ENCODE measurements at regions not wholly inside any gene's neighbourhood (a gene's known extent, or its start where the extent isn't known, plus 50 kb on each side); places are given as distances from the start of the nearest gene placed in this dataset.
"Not testable (repeated sequence)": the region's sequence is repeated elsewhere in the genome, so short reads cannot be mapped to it uniquely, and the experiment has no call there.

DNA sequence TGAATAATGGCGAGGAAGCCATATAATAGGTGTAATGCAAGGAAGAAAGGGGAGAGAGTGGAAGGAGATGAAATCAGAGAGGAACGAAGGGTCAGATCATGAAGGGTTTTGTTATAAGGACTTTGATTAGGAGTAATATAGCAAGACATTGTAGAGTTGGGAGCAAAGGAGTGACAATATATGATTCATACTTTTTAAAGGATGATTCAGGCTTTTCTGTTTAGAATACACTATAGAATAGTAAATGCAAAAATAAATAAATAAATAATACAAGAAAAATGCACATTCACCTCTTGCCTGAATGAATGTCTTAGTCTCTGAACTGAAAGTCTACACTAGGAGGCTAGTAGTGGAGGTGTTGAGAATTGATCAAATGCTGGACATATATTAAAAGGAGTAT, 1524.4 kb upstream of the AGA start:
- TF ChIP-seq GATA1 (IDR thresholded peaks at IDR 0.05; ENCODE audit: low read depth, low read length) (no peak), POLR2A (IDR thresholded peaks at IDR 0.05; ENCODE audit: low read length) (no peak)
- no peak for DNase-seq

DNA sequence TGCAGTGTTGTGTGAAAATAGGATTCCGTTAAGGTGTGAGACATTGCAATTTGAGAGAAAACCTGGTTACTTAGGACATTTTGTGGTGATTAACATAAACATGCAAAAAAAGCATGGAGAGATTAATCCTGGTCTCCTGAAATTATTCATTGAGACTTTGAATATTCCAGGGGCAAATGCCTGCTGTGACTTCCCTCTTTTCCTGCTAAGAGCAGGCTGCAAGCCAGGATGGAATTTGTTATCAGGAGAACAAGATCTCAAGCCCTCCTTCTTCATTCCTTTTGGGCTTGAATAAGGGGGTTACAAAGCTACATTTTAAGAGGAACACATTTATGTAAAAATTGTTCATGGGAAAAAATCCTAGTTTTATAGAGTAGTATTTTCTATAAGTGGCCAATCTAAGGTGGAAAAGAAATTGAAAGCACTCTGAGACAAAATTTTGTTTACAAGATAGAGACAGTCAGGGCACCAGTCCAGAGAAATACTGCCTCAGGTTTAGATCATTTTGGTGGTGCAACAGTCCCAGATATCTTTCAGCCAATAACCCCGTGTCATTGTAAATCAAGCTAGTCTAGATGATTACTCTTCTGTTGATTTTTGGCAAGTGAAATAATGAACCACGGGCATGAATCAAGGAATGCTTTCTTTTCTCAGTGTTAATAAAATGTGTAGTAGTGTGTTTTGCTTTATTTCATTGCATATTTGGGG, 1528.3 kb upstream of the AGA start:
- no peak for DNase-seq
- TF ChIP-seq GATA1 (IDR thresholded peaks at IDR 0.05; ENCODE audit: low read depth, low read length) (no peak), POLR2A (IDR thresholded peaks at IDR 0.05; ENCODE audit: low read length) (no peak)

DNA sequence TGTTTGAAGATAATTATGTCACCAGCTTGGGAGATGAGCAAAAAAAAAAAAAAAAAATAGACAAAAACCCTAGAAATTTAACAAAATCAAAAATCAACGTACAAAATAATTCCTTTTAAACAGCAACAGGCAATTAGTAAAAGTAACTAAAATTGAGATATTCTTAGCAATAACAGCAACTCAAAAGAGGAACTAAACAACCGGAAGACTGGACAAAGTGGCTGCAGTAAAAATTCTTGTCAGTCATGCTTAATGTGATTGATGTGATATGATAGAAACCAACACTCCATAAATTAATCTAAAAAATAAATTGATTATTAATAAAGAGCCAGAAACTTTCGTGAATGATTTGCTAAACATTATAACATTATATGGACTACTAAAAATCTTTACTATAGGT, 1534.6 kb upstream of the AGA start:
- no peak for TF ChIP-seq POLR2A (IDR thresholded peaks at IDR 0.05; ENCODE audit: low read length)
- no peak for TF ChIP-seq GATA1 (IDR thresholded peaks at IDR 0.05; ENCODE audit: low read depth, low read length)
- DNase-seq: no peak

DNA sequence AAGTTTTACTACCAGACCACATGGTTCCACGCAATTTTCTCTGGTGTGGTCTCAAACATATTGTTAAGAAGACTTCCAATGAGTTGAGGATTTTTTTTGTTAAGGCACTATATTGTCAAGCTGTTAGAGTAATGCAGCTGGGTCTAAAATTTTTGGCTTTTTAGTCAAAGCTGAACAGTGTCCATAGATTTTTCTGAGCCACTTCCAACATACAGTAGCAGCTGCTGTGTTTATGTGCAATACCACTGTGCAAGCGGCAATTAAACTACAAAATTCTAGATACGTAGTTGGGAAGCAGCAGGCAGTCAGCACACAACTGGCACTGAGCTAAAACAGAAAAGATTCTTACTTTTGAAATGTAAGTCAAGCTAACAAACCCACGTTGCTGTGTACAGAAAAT, 1551.1 kb upstream of the AGA start:
- no peak for DNase-seq
- TF ChIP-seq GATA1 (IDR thresholded peaks at IDR 0.05; ENCODE audit: low read depth, low read length) (no peak), POLR2A (IDR thresholded peaks at IDR 0.05; ENCODE audit: low read length) (no peak)

DNA sequence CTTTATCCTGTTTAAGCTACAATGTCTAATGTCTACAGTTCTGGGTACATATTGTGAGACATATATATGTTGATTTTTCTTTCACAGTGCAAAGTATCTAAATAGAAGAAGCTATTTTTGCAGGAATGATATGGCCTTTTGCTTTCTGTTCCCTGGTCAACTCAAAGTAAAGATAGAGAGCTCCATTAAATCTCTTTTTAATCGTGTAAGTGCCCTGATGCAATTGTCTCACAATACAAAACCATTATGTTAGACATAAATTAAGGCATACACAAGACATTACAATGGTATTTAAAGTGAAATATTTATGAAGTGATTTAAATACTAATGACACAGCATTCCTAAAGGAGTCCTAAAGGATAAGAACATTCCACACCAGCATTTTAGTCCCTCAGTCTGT, 1559.7 kb upstream of the AGA start:
- TF ChIP-seq POLR2A (IDR thresholded peaks at IDR 0.05; ENCODE audit: low read length) (no peak), GATA1 (IDR thresholded peaks at IDR 0.05; ENCODE audit: low read depth, low read length) (no peak)
- DNase-seq: no peak

DNA sequence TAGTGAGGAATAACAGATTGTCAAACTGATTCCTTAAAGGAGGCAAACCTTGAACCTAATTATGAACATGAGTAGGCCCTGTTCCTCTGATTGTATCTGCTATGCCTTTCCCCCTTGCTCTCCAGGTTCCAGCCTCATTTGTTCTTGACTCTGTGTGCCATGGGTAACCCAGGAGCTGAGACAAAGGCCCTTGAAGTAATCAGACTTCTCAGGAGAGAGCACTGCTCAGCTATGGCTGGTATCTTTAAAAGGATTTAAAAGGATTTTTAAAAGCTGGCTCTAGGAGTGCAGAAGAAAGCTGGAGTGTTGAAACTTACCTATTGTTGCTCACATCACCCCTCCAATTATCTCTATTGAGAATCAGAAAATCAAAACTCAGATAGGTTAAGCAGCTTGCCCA, 1565.5 kb upstream of the AGA start:
- TF ChIP-seq GATA1 (IDR thresholded peaks at IDR 0.05; ENCODE audit: low read depth, low read length) (no peak), POLR2A (IDR thresholded peaks at IDR 0.05; ENCODE audit: low read length) (no peak)
- no peak for DNase-seq

DNA sequence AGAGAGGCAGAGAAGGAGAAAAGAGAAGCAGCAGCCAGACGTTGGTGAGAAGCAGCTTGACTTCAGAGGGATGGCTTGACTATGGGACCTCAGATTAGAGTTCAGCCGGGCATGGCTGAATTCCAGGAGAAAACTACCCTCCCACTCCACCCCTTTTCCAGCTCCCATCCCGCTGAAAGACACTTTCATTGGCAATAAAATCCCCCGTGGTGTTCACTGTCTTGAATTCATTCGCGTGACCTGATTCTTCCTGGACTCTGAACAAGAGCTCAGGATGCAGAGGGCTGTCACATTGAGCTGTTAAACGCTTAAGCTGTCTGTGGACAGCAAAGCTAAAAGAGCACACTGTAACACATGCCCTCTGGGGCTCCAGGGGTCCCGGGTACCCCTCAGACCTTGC, 1575.3 kb upstream of the AGA start:
- no peak for TF ChIP-seq POLR2A (IDR thresholded peaks at IDR 0.05; ENCODE audit: low read length)
- no peak for DNase-seq

DNA sequence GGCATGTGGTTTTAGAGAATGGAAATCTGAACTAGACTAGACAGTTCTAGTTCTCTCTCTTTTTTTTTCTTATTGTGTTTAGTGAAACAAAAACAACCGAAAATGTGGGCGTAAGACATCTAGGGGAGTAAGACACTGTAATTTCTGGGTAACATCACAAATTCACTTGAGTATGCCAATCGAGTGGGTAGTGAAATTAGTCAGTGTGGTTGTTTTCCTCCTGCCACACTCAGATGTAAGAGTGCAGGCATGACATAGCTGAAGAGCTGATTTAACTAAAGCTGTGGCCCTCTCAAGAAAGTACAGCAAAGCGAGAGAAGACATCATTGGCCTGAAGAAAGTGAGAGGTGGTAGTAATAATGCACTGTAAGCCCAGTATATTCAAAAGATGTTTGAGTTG, 1585.3 kb upstream of the AGA start:
- no peak for DNase-seq
- TF ChIP-seq POLR2A (IDR thresholded peaks at IDR 0.05; ENCODE audit: low read length) (no peak), GATA1 (IDR thresholded peaks at IDR 0.05; ENCODE audit: low read depth, low read length) (no peak)

DNA sequence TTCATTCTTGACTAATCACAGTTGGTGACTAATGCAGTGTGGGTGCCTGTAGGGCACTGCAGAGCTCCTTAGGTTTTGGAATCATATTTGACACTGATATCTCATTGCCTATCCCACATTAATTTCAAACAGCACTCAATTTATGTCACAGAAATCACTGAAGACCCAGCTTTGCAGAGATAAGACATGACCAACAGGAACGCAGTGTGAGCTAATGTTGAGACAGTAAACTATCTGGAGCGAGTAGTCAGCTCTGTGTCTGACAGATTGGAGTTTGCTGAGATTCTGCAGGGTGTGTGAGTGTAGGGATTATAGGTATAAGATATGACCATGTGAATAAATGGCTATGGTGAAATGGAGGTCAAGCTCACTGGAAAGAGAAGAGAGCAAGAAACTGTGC, 1586.1 kb upstream of the AGA start:
- TF ChIP-seq GATA1 (IDR thresholded peaks at IDR 0.05; ENCODE audit: low read depth, low read length) (no peak), POLR2A (IDR thresholded peaks at IDR 0.05; ENCODE audit: low read length) (no peak)
- no peak for DNase-seq

DNA sequence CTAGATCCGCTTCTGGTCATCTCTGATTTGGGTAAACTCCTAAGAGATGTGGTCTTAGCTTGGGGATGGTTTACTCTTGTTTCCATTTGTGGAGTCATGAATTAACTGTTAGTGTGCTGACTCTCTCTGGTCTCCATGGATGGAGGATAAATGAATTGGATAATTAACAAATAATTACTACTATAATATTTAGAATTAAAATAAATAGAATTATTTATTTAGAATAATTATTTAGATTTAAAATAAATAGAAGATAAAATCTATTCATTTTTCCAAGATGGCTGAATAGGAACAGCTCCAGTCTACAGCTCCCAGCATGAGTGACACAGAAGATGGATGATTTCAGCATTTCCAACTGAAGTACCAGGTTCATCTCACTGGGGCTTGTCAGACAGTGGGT, 1587.4 kb upstream of the AGA start:
- TF ChIP-seq POLR2A (IDR thresholded peaks at IDR 0.05; ENCODE audit: low read length) (no peak), GATA1 (IDR thresholded peaks at IDR 0.05; ENCODE audit: low read depth, low read length) (no peak)
- DNase-seq: no peak

DNA sequence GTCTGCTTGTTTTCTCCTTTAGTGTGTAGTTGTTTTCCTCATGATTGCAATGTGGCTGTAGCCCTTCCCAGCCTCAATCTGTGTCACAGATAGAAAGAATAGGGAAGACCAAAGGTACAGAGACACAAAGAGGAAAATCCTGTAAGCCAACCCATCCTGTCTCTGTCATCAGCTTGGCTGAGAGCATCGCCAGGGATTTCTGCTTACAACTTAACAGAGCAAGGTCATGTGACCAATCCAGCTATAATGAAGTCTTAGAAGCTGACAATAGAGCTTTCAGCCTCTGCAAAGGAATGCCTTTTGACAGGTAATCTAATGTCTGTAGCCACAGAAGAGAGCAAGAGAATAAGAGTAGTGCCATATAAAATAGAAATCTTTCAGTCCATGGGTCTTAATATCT, 1598.0 kb upstream of the AGA start:
- TF ChIP-seq POLR2A (IDR thresholded peaks at IDR 0.05; ENCODE audit: low read length) (no peak), GATA1 (IDR thresholded peaks at IDR 0.05; ENCODE audit: low read depth, low read length) (no peak)
- no peak for DNase-seq

DNA sequence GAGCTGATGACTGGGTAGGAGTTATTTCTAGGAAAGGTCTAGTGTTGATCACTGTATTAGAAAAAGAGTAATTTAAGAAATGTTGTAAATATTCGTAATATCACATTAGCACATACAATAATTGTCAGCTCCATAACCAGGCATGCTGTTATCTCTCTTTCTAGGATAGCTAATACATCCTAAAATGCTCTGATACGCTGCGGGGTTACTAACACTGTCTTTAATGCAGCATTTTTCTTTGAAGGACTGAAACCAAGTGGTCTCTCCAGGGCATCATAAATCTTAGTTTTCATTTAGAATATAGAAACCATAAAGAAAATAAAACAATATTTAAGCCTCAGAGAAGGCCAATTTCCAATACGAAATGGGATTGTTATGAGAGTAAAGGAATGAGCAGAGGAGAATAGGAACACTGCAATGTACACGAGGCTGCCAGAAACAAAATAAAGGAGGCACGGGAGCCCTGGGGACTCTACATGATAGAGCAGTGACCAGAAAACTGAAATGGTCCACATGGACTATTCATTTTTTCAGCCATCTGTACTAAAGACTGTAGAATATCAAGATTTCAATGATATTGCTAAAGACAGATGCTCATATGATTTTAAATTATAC, 1606.7 kb upstream of the AGA start:
- no peak for TF ChIP-seq GATA1 (IDR thresholded peaks at IDR 0.05; ENCODE audit: low read depth, low read length)
- no peak for TF ChIP-seq POLR2A (IDR thresholded peaks at IDR 0.05; ENCODE audit: low read length)
- no peak for DNase-seq

DNA sequence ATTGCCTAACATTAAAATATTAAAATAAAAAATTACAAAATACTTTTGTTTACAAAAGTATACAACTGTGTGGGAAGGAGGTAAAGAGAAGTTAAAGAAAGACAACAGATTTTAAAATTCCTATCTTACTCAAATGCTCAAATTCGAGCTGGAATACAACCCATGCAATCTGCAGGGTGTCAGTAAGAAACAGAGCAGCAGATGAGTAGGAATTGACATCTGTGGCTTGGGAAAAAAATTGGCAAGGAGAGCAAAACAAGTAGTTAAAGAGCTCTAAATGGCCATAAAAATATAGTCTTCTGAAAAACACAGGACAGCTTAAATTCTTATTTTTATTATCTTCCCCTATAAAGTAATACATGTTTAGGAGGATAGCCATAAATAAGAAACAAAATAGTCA, 1609.0 kb upstream of the AGA start:
- no peak for DNase-seq
- TF ChIP-seq GATA1 (IDR thresholded peaks at IDR 0.05; ENCODE audit: low read depth, low read length) (no peak), POLR2A (IDR thresholded peaks at IDR 0.05; ENCODE audit: low read length) (no peak)

DNA sequence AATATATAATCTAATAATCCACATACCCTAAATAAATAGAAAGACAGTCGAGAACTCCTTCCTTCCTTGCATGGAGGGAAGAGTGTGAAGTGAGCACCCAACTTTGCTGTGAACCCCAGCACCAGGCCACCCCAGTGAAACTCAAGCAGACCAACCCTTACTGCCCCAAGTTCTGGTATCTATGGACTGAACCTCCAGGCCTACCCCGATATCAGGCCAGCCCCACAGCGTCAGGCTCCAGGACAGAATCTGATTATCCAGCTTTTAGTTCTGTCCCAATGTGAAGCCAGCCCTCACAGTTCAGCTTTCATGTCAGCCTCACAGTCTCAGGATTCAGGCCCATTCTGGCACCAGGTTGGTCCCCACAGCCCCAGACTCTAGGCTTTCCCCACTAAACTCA, 1617.2 kb upstream of the AGA start:
- TF ChIP-seq POLR2A (IDR thresholded peaks at IDR 0.05; ENCODE audit: low read length) (no peak), GATA1 (IDR thresholded peaks at IDR 0.05; ENCODE audit: low read depth, low read length) (no peak)
- no peak for DNase-seq

DNA sequence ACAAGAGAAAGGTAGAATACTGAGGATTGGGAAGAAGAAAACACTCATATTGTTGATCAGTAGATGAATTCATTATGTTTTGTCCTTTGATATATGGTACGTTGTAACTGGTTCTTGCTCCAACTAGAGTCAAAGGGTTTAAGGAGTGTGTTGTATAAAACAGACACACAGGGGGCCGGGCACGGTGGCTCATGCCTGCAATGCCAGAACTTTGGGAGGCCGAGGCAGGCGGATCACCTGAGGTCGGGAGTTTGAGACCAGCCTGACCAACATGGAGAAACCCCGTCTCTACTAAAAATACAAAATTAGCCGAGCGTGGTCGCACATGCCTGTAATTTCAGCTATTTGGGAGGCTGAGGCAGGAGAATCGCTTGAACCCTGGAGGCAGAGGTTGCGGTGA, 1624.0 kb upstream of the AGA start:
- not testable (repeated sequence) for DNase-seq

DNA sequence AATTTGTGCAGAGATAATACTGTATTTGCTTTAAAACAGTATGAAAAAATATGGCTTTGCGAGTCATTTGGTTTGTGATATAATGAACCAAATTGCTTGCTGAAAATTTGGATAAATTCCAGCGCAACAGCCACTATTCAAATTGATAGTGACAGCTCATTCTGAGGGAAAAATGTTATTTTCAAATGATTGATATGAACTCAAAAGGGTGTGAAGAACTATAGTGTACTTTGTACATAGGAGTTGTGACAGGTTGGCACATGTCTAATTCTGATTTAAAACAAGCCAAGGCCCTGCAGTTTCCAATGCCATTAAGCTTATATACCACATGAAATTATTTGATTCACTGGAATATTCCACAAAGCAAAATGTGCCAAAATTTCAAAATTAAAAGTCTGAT, 1628.9 kb upstream of the AGA start:
- DNase-seq: no peak
- TF ChIP-seq POLR2A (IDR thresholded peaks at IDR 0.05; ENCODE audit: low read length) (no peak), GATA1 (IDR thresholded peaks at IDR 0.05; ENCODE audit: low read depth, low read length) (no peak)

Measured in erythroblast (primary cell).